A172 (cell line): ENCODE measurements at regions not wholly inside any gene's neighbourhood (a gene's known extent, or its start where the extent isn't known, plus 50 kb on each side); places are given as distances from the start of the nearest gene placed in this dataset.
A peak's percentile ranks its signal among the peaks of the same experiment; 100 is the strongest.

Experiments used
- DNase-seq: peaks from one replicate; pipeline ENCODE4 v3.0.0-alpha.2; 2015; ENCODE audit warnings: low spot score

DNA sequence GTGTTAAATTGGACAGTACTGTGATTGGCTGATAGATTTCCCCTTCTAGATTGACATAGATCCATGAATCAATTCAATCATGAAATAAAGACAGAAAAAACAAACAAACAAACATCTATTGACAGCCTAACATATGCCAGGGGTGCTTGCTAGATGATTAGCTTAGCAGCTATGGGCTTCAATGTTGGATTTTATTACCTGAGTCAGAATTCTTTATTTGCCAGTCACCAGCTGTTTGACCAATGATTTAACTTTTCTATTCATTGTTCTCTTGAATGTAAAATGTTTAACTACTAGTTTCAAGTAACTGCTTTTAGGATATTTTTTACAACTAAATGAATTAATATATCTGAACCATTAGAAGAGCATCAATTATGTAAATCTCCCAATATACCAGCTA lies 901.3 kb upstream of the CITED2 start:
- no peak for DNase-seq

DNA sequence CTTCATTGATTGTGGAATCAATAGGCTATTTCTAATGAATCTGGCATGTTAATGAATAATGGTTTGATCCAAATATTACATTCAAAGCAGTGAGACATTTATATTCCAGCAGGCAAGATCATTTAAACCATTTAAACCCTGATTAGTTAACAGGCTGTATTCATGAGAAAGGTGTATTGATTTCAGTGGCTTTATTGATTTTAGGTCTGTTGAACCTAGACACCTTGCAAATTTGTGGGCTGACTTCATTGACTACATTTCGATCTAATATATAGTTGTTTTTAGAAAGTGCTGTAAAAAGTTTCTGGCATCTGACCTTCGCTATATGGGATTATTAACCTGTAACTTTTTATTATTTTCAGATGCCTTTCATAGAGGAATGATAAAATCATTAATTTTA lies 900.1 kb upstream of the CITED2 start:
- no peak for DNase-seq

DNA sequence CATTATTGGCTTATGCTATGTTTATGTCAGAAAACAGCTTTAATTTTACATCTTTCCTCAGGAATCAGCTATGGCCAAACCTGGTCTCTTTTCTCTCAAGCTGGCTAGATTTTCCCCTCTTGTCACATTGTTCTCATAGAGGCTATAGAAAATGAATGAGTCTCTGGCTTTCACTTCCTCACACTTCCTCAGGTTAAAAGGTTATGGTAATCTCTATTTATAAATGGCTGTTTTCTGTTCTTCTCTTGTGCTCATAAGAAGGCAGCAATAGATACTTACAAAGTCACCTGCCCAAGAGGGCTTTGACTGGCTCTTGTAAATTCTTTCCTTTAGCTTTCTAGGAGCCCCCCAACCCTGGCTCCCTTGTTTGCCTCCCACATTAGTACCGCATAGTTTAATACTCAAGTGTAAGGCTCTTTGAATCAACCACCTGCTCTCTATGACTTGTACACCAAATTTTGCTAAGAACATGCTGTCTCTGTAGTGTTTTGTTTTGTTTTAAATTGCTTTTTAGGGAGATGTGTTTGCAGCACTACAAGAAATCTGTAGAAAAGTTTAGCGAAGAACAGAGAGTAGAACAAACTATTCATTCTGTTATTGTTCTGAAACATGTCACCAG lies 897.4 kb upstream of the CITED2 start:
- DNase-seq: no peak

DNA sequence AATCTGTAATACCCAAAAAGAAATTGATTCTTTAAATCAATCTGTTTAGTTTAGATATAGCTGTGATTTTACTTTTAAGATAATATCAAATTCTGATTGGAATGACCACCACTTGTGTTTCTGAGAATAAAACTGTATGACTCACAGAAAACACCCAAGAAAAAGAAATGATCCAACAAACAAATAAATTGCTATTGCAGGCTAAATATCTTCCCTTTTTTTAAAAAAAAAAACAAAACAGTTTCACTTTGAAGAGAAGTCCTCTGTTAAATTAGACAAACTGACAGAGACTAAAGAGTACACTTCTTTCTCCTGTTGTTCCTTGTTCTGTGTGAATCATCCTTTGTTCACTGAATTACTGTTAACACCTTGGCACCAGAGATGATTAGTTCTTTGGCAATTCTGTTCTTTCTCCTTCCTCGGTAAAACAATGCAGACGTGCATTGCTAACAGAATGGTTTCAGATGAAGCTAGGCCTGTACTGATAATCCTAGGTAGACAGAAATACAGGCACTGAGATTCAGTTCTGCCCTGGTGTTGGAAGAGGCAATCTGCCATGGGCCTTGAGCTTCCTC lies 895.2 kb upstream of the CITED2 start:
- no peak for DNase-seq

DNA sequence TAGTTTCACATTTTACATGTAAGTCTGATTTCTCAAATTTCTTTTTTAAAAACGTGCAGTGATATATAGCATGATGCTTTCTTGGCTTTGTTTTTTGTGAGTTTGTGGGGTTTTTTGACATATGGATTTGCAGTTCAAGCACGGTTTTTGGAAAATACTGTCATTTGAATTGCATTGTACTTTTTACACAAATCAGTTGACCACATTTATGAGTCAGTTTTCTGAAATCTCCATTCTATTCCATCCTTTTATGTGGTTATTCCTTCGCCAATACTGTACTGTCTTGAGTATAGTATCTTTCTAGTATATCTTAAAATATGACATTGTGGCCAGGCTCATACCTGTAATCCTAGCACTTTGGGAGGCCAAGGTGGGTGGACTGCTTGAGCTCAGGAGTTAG lies 890.0 kb upstream of the CITED2 start:
- peak; percentile 14 for DNase-seq

DNA sequence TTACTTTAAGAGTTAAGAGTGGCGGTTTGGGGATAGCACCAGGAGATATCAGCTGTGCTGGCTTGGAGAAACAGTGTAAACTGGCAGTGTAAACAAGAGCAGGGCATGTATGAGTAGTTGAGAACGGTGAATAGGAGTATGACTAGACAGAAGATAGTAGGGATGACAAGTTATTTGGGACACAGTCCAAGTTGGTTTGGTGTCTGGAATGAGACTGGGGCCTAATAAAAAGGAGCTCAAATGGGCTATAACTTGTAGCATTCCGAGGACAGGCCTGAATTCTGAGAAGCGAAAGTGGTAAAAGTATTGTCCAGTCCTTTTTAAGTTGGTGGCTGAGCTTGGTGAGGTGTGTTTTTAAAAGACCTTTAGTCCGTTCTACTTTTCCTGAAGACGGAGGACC lies 883.9 kb upstream of the CITED2 start:
- peak; percentile 12 for DNase-seq

DNA sequence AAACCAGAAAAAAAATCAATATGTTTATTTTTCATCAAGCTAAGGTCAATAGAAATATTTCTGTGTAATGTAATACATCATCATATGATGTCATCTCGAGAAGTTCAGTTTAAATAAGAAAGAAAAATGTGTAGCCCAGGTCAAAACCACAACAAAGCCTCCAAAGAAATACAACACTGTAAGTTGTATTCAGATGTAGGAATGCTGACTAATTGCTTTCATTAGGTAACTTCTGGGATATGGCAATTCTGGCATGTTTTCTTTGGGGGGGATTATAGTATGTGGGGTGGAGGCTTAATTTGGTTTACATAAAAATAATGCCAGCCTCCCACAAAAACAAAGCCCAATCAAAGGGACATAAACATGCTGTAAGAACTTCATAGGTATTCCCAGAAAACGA lies 881.8 kb upstream of the CITED2 start:
- peak; percentile 6 for DNase-seq

DNA sequence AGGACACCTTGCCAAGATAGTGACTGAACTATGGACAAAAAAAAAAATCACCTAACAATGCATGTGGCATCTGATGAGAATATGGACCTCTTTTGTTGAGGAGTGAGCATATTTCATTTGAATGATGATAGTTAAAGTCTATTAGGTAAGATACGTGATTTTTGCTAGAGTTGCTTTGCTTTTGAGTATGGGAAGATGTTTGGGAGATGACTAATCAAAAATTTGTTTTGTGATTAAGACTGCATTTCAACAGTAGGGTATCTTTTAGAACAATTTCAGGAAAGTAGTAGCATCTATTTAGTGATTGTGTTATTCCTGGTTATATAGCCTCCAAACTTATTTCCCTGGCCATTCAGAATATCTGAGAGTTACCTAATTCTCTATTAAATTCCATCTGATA lies 878.6 kb upstream of the CITED2 start:
- DNase-seq: peak; percentile 1

DNA sequence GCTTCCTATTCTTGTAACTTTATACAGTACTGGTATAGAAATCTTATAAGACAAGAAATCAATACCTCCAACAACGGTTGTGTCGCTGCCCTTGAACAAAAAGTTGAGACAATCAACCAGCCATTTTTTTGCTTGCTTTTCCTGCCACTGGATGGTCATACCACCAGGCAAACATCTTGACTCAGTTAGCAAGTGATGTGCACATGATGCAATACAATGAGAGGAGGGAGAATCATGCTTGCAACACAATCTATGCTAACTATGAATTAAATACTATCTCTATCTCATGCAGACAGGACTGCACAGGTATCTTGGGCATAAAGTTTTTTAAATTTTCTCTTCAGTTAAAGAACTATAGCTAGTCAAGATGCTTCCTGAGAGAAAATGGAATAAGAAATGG lies 877.7 kb upstream of the CITED2 start:
- no peak for DNase-seq

DNA sequence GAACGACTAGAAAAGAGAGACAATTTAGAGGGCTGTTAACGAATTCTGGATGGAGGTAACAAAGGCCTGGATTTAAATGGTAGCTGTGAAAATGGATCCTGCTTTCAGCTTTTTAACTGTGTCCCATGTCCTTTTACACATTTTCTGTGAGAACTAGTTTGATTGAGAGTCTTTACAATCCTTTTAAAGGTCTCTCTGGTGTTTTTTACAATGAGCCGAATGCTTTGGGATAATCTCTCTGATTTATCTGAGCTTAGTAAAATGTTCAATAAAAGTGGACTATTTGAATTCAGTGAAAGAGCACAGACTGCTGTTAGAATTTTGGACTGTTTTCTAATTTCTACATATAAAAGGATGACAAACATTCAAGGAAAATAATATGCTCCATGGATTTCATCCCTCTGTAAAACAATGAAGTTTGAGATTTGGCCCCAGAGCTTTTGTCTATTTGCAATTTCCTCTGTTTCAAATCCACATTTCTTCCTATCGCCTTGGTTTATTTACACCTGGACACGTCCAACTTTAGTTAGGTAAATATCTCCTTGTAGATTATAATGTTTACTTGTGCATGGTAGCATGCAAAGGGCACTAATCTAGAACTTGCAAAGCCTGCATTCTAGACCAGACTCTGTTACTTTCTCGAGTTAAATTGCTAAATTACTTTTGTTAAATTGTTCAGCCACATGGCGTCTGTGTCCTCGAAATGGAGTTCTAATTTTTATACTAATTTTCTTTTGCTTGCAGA lies 871.0 kb upstream of the CITED2 start:
- no peak for DNase-seq

DNA sequence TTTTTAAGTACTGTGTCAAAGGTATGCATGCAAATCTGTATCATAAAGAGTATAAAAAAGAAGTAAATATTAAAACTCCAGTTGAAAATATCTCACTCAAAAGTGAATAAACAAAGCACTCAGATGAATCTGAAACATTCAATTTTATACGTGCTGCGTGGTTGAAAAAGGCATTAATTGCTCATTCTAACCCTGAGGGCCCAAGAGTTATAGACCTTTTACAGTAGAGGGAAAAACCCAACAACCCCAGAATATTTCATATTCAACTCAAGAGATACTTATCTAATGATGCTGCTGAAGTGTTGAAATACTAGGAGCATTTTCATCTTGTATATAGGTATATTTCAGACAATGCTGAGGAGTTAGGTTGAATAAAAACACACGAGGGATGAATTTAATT lies 862.8 kb upstream of the CITED2 start:
- no peak for DNase-seq

DNA sequence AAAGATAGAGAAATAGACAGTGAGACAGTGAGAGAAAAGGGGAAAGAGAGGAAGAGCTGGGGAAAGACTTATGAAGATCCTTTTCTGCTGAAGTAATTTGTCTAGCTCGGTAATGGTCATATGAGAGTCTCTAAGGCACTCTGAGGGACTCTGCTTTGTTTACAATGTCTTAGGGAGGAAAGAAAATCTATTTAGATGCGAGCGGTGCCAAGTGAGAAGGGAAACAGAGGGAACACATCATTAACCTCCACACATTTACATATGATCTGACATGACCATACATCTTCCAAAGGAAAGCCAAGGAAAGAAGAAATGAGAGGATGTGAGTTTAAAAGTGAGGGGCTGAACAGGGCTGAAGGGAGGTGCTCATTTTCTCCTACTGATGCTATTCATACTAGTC lies 862.3 kb upstream of the CITED2 start:
- no peak for DNase-seq

DNA sequence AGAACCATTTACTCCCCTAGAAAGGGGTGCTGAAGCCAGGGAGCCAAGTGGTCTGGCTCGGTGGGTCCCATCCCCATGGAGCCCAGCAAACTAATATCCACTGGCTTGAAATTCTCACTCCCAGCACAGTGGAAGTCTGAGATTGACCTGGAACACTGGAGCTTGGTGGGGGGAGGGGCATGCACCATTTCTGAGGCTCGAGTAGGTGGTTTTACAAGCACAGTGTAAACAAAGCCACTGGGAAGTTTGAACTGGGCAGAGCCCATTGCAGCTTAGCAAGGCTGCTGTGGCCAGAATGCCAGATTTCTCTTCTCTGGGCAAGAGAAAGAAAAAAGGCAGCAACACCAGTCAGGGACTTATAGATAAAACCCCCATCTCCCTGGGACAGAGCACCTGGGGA lies 855.8 kb upstream of the CITED2 start:
- no peak for DNase-seq

DNA sequence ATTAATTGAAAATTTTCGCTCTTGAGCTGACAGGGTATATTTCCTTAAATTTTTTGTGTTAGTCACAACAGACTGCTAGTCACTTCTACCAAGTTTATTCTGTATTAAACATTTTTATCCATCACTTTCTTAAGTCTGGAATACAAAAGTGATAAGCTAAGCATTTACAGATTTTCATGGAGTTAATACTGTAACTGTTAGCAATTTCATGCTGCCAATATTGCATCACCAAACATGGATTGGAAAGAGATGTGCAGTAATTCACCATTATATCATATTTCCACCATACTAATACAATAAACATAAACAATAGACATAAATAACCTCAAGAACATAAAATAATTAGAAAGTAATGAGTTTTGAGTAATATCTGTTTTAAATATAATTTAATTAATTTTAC lies 854.0 kb upstream of the CITED2 start:
- no peak for DNase-seq

DNA sequence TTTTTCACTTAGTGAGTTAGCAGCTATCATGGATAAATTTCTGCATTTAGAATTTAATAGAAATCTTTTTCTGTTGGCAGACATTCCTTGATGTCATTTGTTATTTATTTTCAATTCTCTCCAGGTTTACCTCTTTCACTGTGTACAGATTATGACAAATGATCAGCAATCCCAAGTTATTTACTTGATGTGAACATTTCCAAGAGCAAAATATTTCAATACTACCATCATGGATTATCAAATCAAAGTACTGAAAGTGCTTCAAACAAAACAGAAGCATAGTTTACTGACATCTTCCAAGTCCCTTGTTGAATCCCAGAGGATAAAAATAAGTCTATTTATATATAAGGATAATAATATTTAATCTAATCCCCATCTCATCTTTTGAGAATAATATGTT lies 852.2 kb upstream of the CITED2 start:
- DNase-seq: no peak

DNA sequence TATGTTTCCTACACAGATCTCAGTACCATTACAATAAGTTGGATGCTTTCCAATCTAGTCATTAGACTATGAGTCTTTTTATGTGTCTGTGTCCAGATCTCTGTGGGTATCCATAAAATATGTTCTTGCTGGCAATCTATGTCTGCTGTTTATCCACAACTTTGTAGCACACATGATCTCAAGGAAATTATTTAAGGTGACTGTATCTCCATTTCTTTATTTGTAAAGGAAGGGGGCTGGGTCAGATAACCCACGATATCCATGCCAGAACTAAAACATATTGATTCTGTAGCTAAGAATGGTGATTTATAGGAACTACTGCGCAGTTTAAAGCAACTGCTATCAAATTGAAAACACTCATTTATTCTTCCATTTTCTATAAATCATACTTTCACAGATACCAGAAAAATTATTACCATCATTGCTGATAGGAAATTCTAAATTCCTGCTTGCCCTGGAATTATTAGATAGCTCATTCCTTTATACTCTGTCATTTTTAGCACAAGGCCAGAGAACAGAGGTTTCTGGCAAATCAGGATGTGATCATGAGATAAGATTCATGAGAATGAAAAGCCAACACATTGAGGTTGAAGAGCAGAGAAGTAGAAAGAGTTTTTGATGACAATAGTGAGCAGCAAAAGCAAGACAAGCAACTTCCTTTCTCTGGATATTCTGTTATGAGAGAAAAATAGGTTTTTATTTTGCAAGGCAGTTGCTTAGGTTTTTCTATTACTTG lies 851.4 kb upstream of the CITED2 start:
- DNase-seq: no peak

DNA sequence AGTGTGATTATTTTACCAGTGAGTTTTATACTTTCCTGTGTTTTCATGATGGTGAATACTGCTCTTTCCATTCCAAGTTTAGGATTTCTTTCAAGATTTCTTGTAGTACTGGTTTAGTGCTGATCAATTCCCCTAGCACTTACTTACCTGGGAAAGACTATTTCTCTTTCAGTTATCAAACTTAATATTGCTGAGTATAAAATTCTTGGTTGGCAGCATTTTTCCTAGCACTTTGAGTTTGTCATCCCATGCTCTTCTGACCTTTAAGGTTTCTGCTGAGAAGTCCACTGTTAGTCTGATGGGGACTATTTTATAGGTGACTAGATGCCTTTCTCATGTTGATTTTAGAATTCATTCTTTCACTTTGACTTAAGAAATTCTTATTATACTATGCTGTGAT lies 842.8 kb upstream of the CITED2 start:
- DNase-seq: no peak

DNA sequence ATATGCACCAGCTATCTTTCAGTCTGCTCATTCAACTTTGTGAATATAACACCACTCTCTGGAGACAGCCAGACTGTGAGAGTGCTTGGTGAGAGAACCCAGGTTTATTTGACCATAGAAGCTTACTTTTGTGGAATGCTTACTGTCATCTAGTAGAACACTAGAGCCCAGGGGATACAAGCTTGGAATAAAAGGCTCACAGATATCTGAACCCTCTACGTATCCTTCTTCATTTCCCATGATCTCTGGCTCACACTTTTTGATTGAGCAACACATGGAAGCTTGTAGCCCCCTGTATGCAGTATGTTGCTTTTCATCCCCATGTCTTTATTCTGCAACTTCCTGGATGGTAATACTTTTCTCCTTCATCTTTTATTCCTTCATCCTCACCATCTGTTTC lies 835.3 kb upstream of the CITED2 start:
- no peak for DNase-seq

DNA sequence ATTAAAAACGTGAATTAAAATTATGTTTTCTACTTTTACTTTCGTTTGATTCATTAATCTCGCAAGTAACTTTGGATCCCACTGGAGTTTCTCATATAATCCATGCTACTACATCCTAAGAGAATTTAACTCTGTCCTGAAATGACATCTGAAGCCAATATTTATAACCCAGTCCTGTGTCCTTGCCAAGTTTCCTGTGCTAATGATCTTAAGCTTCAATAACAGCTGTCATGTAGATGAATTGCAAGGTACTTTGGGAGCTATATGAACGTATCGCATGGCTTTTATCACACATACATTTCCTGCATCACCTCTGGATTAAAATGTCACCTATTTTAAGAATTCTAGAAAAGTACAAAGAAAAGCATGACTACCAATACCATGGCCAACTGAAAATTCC lies 833.8 kb upstream of the CITED2 start:
- DNase-seq: no peak

DNA sequence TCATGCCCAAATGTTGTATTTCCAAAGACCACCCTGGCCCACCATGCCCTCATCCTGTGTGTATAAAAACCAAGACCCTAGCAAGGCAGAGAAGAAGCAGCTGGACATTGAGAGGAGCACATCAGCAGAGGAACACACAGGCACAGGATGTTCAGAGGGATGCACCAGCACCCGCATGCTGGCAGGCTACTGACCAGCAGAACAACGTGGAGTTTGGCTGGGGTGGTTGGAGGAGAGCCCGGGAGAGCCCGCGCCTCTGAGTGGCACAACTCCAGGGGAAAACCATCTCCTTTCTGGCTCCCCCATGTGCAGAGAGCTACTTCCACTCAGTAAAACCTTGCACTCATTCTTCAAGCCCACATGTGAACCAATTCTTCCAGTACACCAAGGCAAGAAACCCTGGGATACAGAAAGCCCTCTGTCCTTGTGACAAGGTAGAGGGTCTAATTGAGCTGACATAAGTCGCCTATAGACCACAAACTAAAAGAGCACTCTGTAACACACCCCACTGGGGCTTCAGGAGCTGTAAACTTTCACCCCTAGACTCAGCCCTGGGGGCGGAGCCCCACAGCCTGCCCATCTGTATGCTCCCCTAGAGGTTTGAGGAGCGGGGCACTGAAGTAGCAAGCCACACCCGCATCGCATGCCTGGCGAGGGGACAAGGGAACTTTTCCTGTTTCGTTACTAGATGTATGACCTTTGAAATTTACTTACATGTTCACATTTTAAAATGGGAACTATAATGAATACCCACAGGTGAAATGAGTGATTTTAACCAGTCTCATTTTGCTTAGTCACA lies 831.5 kb upstream of the CITED2 start:
- peak; percentile 27 for DNase-seq

DNA sequence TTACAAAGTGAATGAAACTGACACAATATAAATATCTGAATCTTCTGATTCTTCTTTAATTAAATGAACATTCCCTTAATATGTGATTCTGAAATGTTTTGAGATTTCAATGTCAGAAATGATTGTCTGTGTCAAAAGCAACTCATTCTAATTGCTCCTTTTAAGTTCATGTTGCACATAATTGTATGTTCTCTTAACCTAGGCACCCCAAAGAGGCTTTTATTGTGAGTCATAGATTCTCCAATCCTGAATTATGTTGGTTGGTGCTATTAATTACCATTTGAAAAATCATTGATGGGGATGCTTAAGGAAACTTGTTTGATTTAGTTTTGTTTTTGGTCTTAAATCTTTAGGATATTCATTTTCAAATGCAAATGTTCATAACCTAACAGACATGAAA lies 829.7 kb upstream of the CITED2 start:
- no peak for DNase-seq

DNA sequence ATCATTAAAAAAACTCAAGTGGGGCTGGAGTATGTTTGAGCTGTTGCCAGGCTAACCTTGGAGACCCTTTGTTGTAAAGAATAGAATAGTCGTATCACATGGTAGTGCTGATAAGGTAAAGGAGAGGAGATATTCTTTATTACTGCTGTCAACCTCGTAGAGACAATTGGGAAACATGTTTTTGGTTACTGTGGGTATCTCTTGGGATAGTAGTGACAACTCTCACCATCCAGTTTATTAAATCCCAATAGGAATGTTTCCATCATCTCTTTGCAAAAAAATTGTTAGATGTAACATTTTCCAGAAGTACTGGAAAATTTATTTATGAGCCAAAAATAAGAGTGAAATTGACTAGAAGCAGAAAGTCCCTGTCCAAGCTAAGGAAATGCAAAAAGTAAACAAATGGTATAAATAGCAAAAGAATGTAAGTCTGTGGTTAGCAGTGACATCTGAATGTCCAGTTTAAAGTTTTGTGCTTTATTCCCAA lies 829.3 kb upstream of the CITED2 start:
- DNase-seq: peak; percentile 38
